HAP-1 (cell line): ENCODE measurements at regions not wholly inside any gene's neighbourhood (a gene's known extent, or its start where the extent isn't known, plus 50 kb on each side); places are given as distances from the start of the nearest gene placed in this dataset.
A peak's percentile ranks its signal among the peaks of the same experiment; 100 is the strongest.

ENCODE experiments used
- DNase-seq, 2 experiments: peaks; one replicate each; pipeline ENCODE4 v3.0.0-alpha.2; 2016 to 2020; ENCODE audit warnings: low spot score in 2 of 2
- H3K27me3 ChIP-seq: fragments of 250-450 bp; sonication (Bioruptor Pico); 2 replicates; pipeline ENCODE4 v1.5.1; 2020; ENCODE audit warnings: low read depth, mild to moderate bottlenecking, moderate library complexity
- H3K36me3 ChIP-seq: fragments of 250-450 bp; sonication (Bioruptor Pico); replicated peaks from 2 replicates; pipeline ENCODE4 v1.5.1; 2020; ENCODE audit warnings: mild to moderate bottlenecking
- H3K4me1 ChIP-seq: fragments of 250-450 bp; sonication (Bioruptor Pico); 2 replicates; pipeline ENCODE4 v1.5.1; 2020; ENCODE audit warnings: mild to moderate bottlenecking
- H3K4me3 ChIP-seq: fragments of 250-450 bp; sonication (Bioruptor Pico); 2 replicates; pipeline ENCODE4 v1.5.1; 2020; ENCODE audit warnings: mild to moderate bottlenecking, moderate library complexity
- H3K9me3 ChIP-seq: fragments of 250-450 bp; sonication (Bioruptor Pico); 2 replicates; pipeline ENCODE4 v1.5.1; 2020; ENCODE audit warnings: mild to moderate bottlenecking, moderate library complexity
- in situ Hi-C: fragments of 300-500 bp; cut with MboI; formaldehyde crosslinking; loops from 3 replicates; pipeline ENCODE4 v1.14.3; 2020; ENCODE audit warnings: low sequenced_read_pairs, inconsistent platforms, mixed read lengths

- H3K27me3 ChIP-seq: no peaks in the 10 kb centered on the region
- H3K36me3 ChIP-seq: no peaks in the 10 kb centered on the region
- H3K4me3 ChIP-seq: no peak overlapping the region
- no peaks in the 10 kb centered on the region for H3K9me3 ChIP-seq
- DNase-seq: no peak
- in situ Hi-C loops: no loop called here
- H3K4me1 ChIP-seq: no peaks in the 10 kb centered on the region
Measured at GRCh38 chr6:12221856-12222255, 68.3 kb upstream of the EDN1 start.

DNA sequence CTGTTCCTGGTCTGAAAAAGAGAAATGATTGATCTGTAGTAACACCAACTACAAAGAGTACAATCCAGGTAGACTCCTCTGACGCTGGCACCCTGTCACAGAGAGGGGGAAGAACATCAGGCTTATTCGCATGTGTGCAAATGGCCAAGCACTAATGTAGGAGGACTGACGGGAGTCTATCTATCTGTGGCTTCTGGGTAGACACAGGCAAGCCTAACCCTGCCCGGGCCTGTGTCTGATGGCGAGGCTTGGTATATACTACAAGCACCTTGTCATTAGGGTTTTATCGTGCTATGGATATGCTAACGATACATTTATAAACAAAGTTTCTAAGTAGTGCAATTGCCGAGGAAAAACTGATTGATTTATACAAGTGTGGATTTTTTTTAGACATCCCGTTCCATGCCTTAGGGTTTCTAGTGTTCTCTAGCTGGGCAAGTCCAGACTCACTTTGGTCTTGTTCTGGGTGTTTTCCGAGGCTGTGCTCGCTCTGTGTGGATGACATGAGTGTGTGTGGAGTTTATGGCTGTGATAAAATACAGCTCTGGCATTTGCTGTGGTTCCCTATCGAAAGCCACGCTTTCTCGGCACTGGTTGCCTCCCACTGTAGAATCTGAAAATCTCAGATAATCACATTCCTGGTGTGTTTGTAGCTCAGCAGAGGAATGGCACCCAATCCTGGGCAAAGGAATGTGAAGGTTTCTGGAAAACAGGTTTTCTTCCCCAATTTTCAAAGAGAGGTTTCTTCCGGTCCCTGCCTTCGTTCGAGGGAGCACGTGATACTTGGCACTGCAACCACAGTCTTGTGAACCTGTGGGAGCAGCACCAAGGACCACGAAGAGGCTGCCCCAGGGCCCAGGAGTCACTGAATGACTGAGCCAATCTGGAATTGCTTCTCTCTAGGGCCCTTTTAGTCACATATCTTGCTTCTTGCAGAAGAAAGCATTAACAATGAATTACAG is 67.5 kb upstream of the EDN1 start:
- Histone ChIP-seq H3K9me3 (no peaks in the 10 kb centered on the region), H3K36me3 (no peaks in the 10 kb centered on the region), H3K4me3 (no peak overlapping the region), H3K27me3 (no peaks in the 10 kb centered on the region), H3K4me1 (no peaks in the 10 kb centered on the region)
- no peak for DNase-seq
- in situ Hi-C loops: no loop called here

DNA sequence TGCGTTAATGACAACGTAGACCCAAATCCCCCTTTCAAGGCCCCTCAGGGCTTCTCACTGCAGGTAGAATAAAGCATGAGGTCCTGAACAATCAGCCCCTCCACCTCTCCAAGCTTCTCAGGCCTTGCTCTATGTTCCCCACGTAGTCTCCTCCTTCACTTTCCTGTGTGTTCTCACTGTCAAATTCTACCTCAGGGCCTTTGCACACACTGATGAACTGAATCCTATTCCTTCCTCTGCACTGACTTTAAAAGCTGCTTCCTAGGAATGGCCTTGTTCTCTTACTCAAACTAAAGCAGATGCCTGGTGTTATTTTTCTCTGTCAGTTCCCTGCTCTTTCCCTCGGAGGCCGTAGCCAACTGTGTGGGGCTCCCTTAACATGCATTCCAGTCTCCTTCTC is 66.8 kb upstream of the EDN1 start:
- H3K4me1 ChIP-seq: no peaks in the 10 kb centered on the region
- DNase-seq: no peak
- no peaks in the 10 kb centered on the region for H3K9me3 ChIP-seq
- H3K27me3 ChIP-seq: no peaks in the 10 kb centered on the region
- in situ Hi-C loops: no loop called here
- H3K4me3 ChIP-seq: no peak overlapping the region
- H3K36me3 ChIP-seq: no peaks in the 10 kb centered on the region

DNA sequence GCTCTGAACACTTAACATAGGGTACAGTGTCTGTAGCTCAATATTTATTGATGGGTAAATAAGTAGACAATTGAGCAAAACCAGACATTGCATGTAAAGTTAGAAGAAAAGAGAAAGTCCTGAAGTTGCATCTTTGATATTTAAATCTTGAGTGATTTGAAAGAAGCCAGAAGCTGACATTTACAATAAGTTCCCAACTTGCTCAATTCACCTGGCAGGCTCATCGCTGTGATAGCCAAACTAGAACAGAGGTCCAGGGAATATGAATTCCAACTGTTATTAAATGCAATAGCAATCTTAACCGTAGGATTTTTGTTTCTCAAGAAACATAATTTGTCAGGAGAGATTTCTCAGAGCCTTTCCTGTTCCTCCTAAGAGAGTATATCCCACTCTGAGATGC is 65.9 kb upstream of the EDN1 start:
- H3K4me1 ChIP-seq: no peaks in the 10 kb centered on the region
- H3K27me3 ChIP-seq: no peaks in the 10 kb centered on the region
- in situ Hi-C loops: no loop called here
- DNase-seq: no peak
- no peaks in the 10 kb centered on the region for H3K9me3 ChIP-seq
- no peak overlapping the region for H3K4me3 ChIP-seq
- H3K36me3 ChIP-seq: no peaks in the 10 kb centered on the region

GRCh38 chr6:12228447-12229146 is 61.6 kb upstream of the EDN1 start:
- Histone ChIP-seq H3K4me1 (peaks cover 9% of the 10 kb centered on the region), H3K9me3 (no peaks in the 10 kb centered on the region), H3K36me3 (no peaks in the 10 kb centered on the region), H3K4me3 (no peak overlapping the region), H3K27me3 (no peaks in the 10 kb centered on the region)
- in situ Hi-C loops: no loop called here
- DNase-seq: no peak

DNA sequence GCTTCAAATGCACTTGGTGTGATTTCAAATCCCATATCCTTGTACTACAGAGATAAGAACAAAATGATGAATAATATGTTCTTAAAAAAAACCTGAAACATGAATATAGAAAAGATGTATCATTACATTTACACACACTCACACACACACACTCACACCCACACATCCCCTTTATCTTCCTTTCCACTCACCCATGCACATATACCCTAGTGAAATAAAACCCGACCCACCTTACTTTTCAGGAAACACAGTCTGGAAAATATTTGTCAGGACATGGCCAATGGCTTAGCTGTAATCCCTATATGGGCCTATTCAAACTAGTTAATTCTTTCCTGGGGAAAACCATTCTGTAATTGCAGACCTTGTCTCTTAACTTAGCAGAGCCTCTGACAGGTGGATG is 60.8 kb upstream of the EDN1 start:
- H3K4me3 ChIP-seq: no peak overlapping the region
- no peak for DNase-seq
- H3K9me3 ChIP-seq: no peaks in the 10 kb centered on the region
- in situ Hi-C loops: no loop called here
- no peaks in the 10 kb centered on the region for H3K27me3 ChIP-seq
- no peaks in the 10 kb centered on the region for H3K36me3 ChIP-seq
- H3K4me1 ChIP-seq: peaks cover 9% of the 10 kb centered on the region

GRCh38 chr6:12230523-12230922 is 59.6 kb upstream of the EDN1 start:
- in situ Hi-C loops: no loop called here
- H3K4me3 ChIP-seq: no peak overlapping the region
- no peak for DNase-seq
- H3K4me1 ChIP-seq: peaks cover 9% of the 10 kb centered on the region
- H3K36me3 ChIP-seq: no peaks in the 10 kb centered on the region
- no peaks in the 10 kb centered on the region for H3K27me3 ChIP-seq
- H3K9me3 ChIP-seq: no peaks in the 10 kb centered on the region

DNA sequence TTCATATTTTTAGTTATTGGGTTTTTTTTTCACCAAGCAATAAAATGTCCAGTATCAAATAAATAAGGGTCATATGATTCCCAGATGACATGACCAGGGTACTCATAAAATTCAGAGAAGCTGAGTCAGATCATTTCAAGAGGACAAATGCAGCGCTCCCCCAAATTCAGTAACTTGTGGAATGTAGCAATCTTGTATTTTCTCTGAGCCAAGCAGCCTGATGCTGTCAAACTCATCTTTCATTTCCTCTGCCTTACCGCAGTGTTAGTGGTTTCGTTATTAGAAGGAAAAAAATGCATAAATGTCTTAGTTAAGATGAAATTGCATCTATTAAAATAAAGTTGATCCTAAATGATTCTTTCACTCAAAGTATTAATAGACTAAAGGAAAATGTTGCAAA is 57.8 kb upstream of the EDN1 start:
- no peak for DNase-seq

GRCh38 chr6:12232821-12233220 is 57.3 kb upstream of the EDN1 start:
- peak in 1 of 2 experiments; percentile 68 for DNase-seq
- in situ Hi-C loops: no loop called here
- H3K27me3 ChIP-seq: no peaks in the 10 kb centered on the region
- no peaks in the 10 kb centered on the region for H3K9me3 ChIP-seq
- peaks cover 9% of the 10 kb centered on the region for H3K4me1 ChIP-seq
- H3K4me3 ChIP-seq: no peak overlapping the region
- no peaks in the 10 kb centered on the region for H3K36me3 ChIP-seq

More for the DNA sequence above, 57.8 kb upstream of the EDN1 start:
- Histone ChIP-seq H3K4me3 (no peak overlapping the region), H3K9me3 (no peaks in the 10 kb centered on the region), H3K27me3 (no peaks in the 10 kb centered on the region), H3K36me3 (no peaks in the 10 kb centered on the region), H3K4me1 (peaks cover 9% of the 10 kb centered on the region)
- in situ Hi-C loops: no loop called here

DNA sequence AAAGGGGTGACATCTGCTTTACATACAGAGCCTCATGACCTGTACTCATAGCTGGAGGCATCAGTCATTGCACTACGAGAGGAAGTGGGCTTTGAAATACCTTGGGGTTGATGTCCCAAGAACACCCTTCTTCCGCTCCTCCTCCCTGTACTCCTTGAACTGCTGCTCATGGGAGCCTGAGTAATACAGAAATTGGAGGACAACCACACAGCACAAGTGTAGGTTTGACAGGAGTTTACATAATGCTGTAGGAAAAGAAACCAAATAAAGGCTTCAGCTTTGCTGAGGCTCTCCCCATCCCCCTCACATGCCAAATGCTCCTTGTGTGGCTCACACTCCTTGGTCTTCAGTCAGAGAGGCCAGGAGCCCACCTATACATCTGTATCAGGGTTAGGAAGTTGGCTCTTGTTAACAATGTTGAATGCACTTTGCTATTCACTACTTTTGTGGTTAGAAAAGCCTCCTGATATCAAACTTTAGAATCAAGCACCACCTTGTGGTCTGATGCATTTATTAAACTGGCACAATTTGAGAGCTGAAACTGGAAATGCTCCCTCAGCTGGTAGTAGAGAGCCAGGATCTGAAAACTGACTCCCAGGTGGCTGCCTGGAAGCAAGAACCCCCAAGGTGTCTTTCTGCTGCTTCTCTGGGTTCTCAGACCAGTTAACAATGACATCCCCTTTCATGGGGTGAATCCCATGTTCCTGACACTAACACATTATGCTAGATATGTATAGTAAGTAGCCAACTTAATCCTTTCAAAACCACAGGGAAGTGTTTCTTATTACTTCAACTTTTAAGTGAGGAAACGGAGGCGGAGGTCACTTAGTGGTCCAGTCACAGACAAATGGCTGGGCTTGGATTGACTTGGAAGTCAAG is 56.2 kb upstream of the EDN1 start:
- DNase-seq: peak; percentile 35 to 57
- no peaks in the 10 kb centered on the region for H3K27me3 ChIP-seq
- no peaks in the 10 kb centered on the region for H3K9me3 ChIP-seq
- H3K4me1 ChIP-seq: peaks cover 9% of the 10 kb centered on the region
- H3K4me3 ChIP-seq: no peak overlapping the region
- in situ Hi-C loops: no loop called here
- no peaks in the 10 kb centered on the region for H3K36me3 ChIP-seq

- DNase-seq: no peak
- in situ Hi-C loops: no loop called here
Measured at GRCh38 chr6:12235341-12235740, 54.8 kb upstream of the EDN1 start.

GRCh38 chr6:12238219-12238618 is 51.9 kb upstream of the EDN1 start:
- no peak for DNase-seq
- in situ Hi-C loops: no loop called here
- no peaks in the 10 kb centered on the region for H3K27me3 ChIP-seq
- no peak overlapping the region for H3K4me3 ChIP-seq
- H3K36me3 ChIP-seq: no peaks in the 10 kb centered on the region
- no peaks in the 10 kb centered on the region; the same call in 1 of the 2 replicates for H3K4me1 ChIP-seq
- H3K9me3 ChIP-seq: no peaks in the 10 kb centered on the region

More at GRCh38 chr6:12235341-12235740, 54.8 kb upstream of the EDN1 start:
- no peaks in the 10 kb centered on the region for H3K9me3 ChIP-seq
- H3K4me3 ChIP-seq: no peak overlapping the region
- no peaks in the 10 kb centered on the region for H3K27me3 ChIP-seq
- no peaks in the 10 kb centered on the region for H3K36me3 ChIP-seq
- H3K4me1 ChIP-seq: peaks cover 9% of the 10 kb centered on the region
